G401.6 (cell line): ENCODE measurements at regions not wholly inside any gene's neighbourhood (a gene's known extent, or its start where the extent isn't known, plus 50 kb on each side); places are given as distances from the start of the nearest gene placed in this dataset.
A peak's percentile ranks its signal among the peaks of the same experiment; 100 is the strongest.
"Not testable (repeated sequence)": the region's sequence is repeated elsewhere in the genome, so short reads cannot be mapped to it uniquely, and the experiment has no call there.

Experiments
- FAIRE-seq: peaks from 2 replicates; lab custom pipeline; 2012; peaks lifted over from hg19 to GRCh38; lab: Jason Lieb, UNC

- FAIRE-seq = no peak
Observed at GRCh38 chr15:62894322-62895085, 148.0 kb upstream of the TPM1 start.

DNA sequence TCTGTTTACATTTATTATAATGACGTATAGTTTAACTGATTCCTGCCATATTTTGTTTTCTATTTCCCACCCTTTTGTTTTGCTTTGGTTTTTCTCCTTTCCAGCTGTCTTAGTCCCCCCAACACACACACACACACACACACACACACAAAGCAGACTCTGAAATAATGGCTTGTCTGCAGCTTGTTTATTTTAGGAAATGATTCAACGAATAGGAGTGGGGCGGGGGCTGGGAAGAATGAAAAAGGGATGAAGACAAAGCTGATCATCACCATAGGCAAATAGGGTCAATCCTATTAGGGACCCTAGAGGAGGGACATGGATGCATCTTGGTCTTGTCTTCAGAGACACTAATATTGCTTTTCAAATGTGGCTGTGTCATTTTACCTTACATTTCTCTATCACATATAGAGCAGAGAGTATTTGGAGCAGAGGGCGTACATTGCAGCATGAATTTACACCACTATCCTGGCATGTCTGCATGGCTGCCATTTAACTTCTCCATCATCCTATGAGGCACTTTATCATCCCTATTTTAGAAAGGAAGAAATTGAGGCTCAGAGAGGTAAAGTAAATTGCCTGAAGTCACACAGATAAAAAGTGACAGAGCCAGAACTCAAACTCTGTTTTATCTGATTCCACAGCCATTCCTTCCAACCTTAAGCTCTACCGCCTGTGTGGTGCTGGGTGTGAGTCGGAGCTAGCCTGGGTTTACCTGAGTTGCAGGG lies 147.2 kb upstream of the TPM1 start:
- FAIRE-seq = peak; percentile 69

DNA sequence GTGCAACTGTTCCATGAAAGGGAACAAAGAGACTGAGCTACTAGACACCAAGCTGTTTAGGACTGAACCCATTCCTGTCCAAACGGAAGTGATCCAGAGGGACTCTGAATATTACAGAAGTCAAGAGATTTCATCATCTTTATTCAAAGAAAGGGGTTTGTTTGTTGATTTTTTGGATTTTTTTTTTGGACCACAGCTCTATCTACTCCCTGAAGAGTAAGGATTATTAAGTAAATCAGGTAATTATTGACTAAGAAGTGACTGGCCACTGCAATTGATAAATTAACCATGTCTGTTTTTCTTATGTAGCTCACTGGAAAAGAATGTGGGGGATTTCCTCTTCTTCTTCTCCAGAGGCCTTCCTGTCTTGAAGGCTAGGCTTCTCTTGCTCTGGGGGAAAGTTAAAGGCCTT lies 146.6 kb upstream of the TPM1 start:
- peak; percentile 99 for FAIRE-seq

- no peak for FAIRE-seq
Observed at GRCh38 chr15:62896380-62896866, 146.1 kb upstream of the TPM1 start.

GRCh38 chr15:62896969-62897486 lies 145.5 kb upstream of the TPM1 start:
- peak; percentile 99 for FAIRE-seq

DNA sequence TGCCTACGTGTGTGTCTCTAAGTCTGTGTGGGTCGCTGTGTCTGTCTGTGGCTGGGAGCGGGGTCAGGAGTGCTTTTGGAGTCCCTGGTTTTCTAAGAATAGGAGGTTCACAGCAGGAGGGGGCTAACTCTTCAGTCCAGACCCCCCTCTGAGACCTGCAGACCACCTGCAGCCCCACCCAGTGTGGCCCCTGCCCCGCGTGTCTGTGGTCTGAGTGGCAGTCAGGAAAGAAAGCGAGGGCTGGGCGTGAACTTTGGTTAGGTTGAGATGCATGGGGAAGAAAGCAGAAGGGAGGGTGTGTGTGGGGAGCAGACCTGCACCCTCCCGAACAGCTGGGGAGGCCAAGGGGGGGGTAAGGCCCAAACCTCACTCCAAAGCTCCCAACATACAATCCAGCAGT lies 144.9 kb upstream of the TPM1 start:
- no peak for FAIRE-seq

DNA sequence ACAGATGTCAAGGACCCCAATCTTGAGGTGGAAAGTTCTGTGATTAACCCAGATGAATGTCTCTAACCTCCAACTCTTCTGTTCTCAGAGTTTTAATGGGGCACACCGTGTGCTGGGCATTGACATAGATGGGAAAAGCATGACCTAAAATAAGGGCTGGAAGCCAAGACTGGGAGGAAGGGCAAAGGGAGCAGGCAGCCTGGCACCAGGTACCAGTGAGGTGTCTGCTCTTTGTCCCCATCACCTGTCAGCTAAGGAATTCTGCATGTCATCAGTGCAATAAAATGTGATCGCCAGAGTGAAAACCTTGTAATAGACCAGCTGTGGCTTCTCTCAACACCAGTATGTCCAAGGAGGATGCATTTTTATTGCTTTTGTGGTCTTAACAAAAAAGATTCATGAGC lies 143.5 kb upstream of the TPM1 start:
- FAIRE-seq = no peak

GRCh38 chr15:62900071-62900802 lies 142.3 kb upstream of the TPM1 start:
- FAIRE-seq = no peak

GRCh38 chr15:62901087-62901486 lies 141.5 kb upstream of the TPM1 start:
- no peak for FAIRE-seq

DNA sequence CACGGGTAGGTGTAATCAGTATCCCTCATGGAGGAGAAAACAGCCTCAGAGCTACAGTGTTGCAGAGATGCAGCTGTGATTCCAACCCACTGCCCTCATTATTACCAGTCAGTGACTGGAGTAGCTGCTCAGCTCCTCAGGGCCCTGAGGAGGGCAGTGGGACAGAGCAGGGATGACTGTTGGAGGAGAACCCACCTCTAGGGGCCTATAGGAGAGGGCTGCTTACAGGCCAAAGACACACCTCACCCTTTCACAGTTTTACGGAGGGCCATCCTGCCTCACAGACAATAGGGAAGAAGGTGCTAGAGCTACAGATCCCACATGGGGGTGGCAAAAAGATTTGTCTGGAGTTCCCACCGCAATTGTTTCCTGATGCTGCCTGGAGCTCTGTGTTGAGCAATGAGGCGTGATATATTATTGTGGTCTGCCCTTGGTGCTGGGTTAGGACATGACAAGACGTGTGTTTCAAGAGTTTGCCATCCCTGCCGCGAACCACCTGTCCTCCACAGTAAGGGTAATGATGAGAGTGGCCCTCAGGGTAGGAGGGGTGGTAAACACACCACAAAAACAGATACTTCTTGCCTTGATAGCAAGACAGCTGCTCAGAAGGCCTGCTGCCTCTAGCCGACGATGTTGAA lies 140.5 kb upstream of the TPM1 start:
- no peak for FAIRE-seq

GRCh38 chr15:62902821-62903220 lies 139.7 kb upstream of the TPM1 start:
- FAIRE-seq = peak; percentile 82

DNA sequence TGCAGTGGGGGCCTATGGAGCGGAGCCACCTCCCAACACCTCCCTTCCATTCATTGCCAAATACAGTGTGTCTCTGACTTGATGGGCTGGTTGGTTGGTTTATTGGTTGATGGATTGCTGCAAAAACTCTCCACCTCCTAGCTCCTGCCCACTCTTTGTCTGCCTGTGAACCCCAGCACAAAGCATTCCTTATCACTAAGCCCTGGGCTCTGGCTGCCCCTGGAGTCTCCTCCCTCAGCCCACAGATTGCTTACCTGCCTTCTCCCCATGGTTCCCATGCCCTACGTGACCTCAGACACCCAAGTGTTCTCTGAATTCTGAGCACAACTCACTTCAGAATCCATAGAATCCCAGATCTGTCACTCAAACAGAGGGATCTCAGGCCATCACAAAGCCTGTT lies 139.1 kb upstream of the TPM1 start:
- no peak for FAIRE-seq

GRCh38 chr15:62904041-62904910 lies 138.3 kb upstream of the TPM1 start:
- FAIRE-seq = peak; percentile 95

DNA sequence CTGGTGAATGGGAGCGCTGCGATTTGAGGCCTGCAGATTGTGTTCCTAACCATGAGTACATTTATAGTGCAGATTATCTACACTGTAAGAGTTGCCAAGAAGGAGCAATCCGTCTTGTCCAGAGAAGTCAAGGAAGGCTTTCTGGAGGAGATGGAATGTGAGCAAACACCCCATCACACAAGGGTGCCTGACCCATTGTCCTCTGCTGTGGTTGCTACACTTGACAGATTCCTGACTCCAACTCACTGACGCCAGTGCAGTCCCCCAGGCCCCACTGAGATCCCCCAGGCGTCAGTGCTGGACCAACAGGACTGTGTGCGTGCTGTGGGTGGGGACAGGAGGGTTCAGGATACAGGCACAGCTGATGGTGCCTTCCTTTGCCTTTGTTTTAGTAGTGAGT lies 135.9 kb upstream of the TPM1 start:
- no peak for FAIRE-seq

- FAIRE-seq = no peak
Observed at GRCh38 chr15:62907275-62907674, 135.3 kb upstream of the TPM1 start.

DNA sequence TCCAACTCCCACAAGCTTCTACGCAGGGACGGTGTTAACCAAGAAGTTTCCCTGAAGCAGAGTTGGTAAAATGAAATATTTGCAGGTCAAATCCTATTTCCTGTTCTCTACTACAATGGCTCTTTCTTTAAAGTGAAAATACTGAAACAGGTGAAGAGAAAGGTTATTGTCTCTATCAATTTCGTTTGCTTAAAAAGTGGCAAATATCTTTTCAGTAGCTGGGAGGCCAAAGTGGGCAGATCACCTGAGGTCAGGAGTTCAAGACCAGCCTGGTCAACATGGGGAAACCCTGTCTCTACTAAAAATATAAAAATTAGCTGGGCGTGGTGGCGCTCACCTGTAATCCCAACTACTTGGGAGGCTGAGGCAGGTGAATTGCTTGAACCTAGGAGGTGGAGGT lies 134.2 kb upstream of the TPM1 start:
- FAIRE-seq = not testable (repeated sequence)

DNA sequence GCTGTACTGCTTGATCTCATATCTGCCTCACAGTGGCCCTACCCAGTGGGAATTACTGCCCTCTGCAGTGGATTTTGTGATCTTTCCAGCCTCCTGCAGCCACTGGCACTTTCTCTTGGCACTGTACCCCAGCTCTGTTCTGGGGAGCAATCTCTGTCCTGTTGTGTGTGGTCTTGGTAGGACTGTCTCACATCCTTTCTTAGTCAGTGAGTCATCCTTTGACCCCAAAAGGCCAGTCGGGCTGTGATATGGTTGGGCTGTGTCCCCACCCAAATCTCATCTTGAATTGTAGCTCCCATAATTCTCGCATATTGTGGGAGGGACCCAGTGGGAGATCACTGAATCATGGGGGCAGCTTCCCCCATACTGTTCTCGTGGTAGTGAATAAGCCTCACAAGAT lies 133.3 kb upstream of the TPM1 start:
- FAIRE-seq = no peak

DNA sequence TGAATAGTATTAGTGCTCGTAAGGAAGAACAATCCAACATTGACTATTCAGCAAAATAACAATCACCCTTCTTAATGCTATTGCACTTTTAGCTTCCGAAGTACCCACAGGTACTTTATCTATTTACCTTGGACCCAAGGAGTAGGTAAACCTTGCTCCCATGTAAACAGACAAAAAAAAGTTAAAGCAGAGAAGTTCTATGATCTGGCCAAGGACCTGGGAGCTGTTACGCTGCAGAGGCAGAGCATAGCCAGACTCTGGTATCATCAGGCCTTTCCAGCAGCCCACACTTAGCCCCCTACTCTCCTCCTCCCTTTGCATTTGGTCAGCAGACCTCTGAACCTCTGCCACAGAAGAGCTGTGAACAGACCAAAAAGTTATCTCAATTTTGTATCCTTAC lies 130.3 kb upstream of the TPM1 start:
- no peak for FAIRE-seq

- FAIRE-seq = peak; percentile 88
Observed at GRCh38 chr15:62912808-62913207, 129.7 kb upstream of the TPM1 start.

GRCh38 chr15:62913246-62913645 lies 129.3 kb upstream of the TPM1 start:
- no peak for FAIRE-seq

- FAIRE-seq = no peak
Observed at GRCh38 chr15:62914461-62915079, 128.0 kb upstream of the TPM1 start.
